ENCODE measurements at regions not wholly inside any gene's neighbourhood (a gene's known extent, or its start where the extent isn't known, plus 50 kb on each side); places are given as distances from the start of the nearest gene placed in this dataset.

- H3K4me1 ChIP-seq, result no peaks in the 10 kb centered on the region
- H3K9me3 ChIP-seq, result no peaks in the 10 kb centered on the region
- H3K27ac ChIP-seq, result no peak overlapping the region
- H3K27me3 ChIP-seq, result no peaks in the 10 kb centered on the region
- no peak for DNase-seq (ENCODE audit: low spot score in 2 of 2)
- H3K4me3 ChIP-seq, result no peak overlapping the region
- H3K36me3 ChIP-seq, result no peaks in the 10 kb centered on the region
- TF ChIP-seq, protein P1, sequence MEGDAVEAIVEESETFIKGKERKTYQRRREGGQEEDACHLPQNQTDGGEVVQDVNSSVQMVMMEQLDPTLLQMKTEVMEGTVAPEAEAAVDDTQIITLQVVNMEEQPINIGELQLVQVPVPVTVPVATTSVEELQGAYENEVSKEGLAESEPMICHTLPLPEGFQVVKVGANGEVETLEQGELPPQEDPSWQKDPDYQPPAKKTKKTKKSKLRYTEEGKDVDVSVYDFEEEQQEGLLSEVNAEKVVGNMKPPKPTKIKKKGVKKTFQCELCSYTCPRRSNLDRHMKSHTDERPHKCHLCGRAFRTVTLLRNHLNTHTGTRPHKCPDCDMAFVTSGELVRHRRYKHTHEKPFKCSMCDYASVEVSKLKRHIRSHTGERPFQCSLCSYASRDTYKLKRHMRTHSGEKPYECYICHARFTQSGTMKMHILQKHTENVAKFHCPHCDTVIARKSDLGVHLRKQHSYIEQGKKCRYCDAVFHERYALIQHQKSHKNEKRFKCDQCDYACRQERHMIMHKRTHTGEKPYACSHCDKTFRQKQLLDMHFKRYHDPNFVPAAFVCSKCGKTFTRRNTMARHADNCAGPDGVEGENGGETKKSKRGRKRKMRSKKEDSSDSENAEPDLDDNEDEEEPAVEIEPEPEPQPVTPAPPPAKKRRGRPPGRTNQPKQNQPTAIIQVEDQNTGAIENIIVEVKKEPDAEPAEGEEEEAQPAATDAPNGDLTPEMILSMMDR (IDR thresholded peaks at IDR 0.05), result no peak
- TF ChIP-seq POLR2AphosphoS5 (IDR thresholded peaks at IDR 0.05) (no peak), POLR2A (IDR thresholded peaks at IDR 0.05) (no peak)
- intact Hi-C loops (cut with DNase I; ENCODE audit: low total_unique reads), result no loop called here
These were observed 523.5 kb upstream of the ZEB2 start for GRCh38 chr2:145043399-145043834.

DNA sequence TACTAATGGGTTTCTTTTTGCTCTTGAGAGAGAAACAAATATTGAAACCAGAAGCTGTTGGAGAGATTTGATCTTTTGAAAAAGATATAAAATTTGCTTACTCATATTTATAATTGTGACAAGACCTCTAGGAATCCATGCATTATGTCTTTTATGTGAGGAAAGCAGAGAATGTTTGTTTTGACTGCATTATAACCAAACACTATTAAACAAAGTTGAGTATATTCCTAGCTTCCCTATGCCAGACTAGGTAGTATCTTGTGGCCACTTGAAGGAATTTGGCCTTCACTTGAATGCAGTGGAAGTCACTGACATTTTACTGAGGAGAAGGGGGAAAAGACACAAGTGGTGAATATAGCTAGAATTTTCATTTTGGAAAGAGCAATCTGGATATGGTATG, 521.8 kb upstream of the ZEB2 start:
- no peak for DNase-seq (ENCODE audit: low spot score in 2 of 2)
- H3K36me3 ChIP-seq, result no peaks in the 10 kb centered on the region
- no peak overlapping the region for H3K4me3 ChIP-seq
- TF ChIP-seq, protein P1 (IDR thresholded peaks at IDR 0.05), result no peak
- TF ChIP-seq POLR2A (IDR thresholded peaks at IDR 0.05), result no peak
- no peak for TF ChIP-seq POLR2AphosphoS5 (IDR thresholded peaks at IDR 0.05)
- intact Hi-C loops (cut with DNase I; ENCODE audit: low total_unique reads), result no loop called here
- H3K27me3 ChIP-seq, result no peaks in the 10 kb centered on the region
- H3K27ac ChIP-seq, result no peak overlapping the region
- H3K4me1 ChIP-seq, result no peaks in the 10 kb centered on the region
- no peaks in the 10 kb centered on the region for H3K9me3 ChIP-seq

- intact Hi-C loops (cut with DNase I; ENCODE audit: low total_unique reads), result no loop called here
- no peak for DNase-seq (ENCODE audit: low spot score in 2 of 2)
- H3K27ac ChIP-seq, result no peak overlapping the region
- no peaks in the 10 kb centered on the region for H3K27me3 ChIP-seq
- H3K36me3 ChIP-seq, result no peaks in the 10 kb centered on the region
- no peaks in the 10 kb centered on the region for H3K9me3 ChIP-seq
- no peak overlapping the region for H3K4me3 ChIP-seq
- TF ChIP-seq POLR2A (IDR thresholded peaks at IDR 0.05) (no peak), POLR2AphosphoS5 (IDR thresholded peaks at IDR 0.05) (no peak)
- TF ChIP-seq, protein P1 (IDR thresholded peaks at IDR 0.05), result no peak
- no peaks in the 10 kb centered on the region for H3K4me1 ChIP-seq
These were observed 520.5 kb upstream of the ZEB2 start for GRCh38 chr2:145040433-145040832.

GRCh38 chr2:145038041-145038525, 518.2 kb upstream of the ZEB2 start:
- no peaks in the 10 kb centered on the region for H3K27me3 ChIP-seq
- TF ChIP-seq, protein P1 (IDR thresholded peaks at IDR 0.05), result no peak
- no peak for TF ChIP-seq POLR2A (IDR thresholded peaks at IDR 0.05)
- TF ChIP-seq POLR2AphosphoS5 (IDR thresholded peaks at IDR 0.05), result no peak
- H3K9me3 ChIP-seq, result no peaks in the 10 kb centered on the region
- no peaks in the 10 kb centered on the region for H3K4me1 ChIP-seq
- DNase-seq (ENCODE audit: low spot score in 2 of 2), result no peak
- no peak overlapping the region for H3K4me3 ChIP-seq
- intact Hi-C loops (cut with DNase I; ENCODE audit: low total_unique reads), result no loop called here
- H3K36me3 ChIP-seq, result no peaks in the 10 kb centered on the region
- H3K27ac ChIP-seq, result peak overlapping the region in 1 of 2 donors; percentile 70

- Histone ChIP-seq H3K36me3 (no peaks in the 10 kb centered on the region), H3K4me3 (peak overlapping the region in 1 of 3 donors; percentile 35), H3K9me3 (no peaks in the 10 kb centered on the region), H3K27ac (peak overlapping the region in 1 of 2 donors; percentile 26), H3K27me3 (no peaks in the 10 kb centered on the region), H3K4me1 (no peaks in the 10 kb centered on the region)
- no peak for DNase-seq (ENCODE audit: low spot score in 2 of 2)
- TF ChIP-seq, protein P1 (IDR thresholded peaks at IDR 0.05), result no peak
- no peak for TF ChIP-seq POLR2AphosphoS5 (IDR thresholded peaks at IDR 0.05)
- no peak for TF ChIP-seq POLR2A (IDR thresholded peaks at IDR 0.05)
- intact Hi-C loops (cut with DNase I; ENCODE audit: low total_unique reads), result no loop called here
These were observed 516.6 kb upstream of the ZEB2 start for GRCh38 chr2:145036421-145037011.
